Spleen (tissue), 7 donors: ENCODE measurements at regions not wholly inside any gene's neighbourhood (a gene's known extent, or its start where the extent isn't known, plus 50 kb on each side); places are given as distances from the start of the nearest gene placed in this dataset.

Experiments used
- CTCF ChIP-seq, 11 experiments: fragments of 200-600 bp in 7 of 11; fragments of 450-650 bp in 4 of 11; sonication (generic) in 4 of 11; IDR thresholded peaks in 8 of 11; conservative IDR thresholded peaks in 3 of 11; 1 replicate in 7 of 11; 2 replicates in 4 of 11; pipeline versions ENCODE4 v1.4.0 to v1.8.0; 2016 to 2021; ENCODE audit warnings: antibody characterized with exemption in 11 of 11, inconsistent platforms in 4 of 11, mild to moderate bottlenecking in 1 of 11
- POLR2A ChIP-seq, 3 donors: fragments of 450-650 bp; IDR thresholded peaks; one replicate each; pipeline ENCODE4 v1.5.1; 2017; ENCODE audit warnings: antibody characterized with exemption in 3 of 3, mild to moderate bottlenecking in 1 of 3
- POLR2AphosphoS5 ChIP-seq, 3 donors: sonication (generic); formaldehyde crosslinking; IDR thresholded peaks; one replicate each; pipeline ENCODE4 v1.5.1; 2017; ENCODE audit warnings: antibody characterized with exemption in 3 of 3
- donor health status: DM: no; HTN: no; CAD: no; lungs with moderate emphysema.
- donor health status: DM: no; HTN: no; CAD: no.
- donor health status: DM: no; HTN: no; CAD: no.

GRCh38 chr1:82820816-82821215 is 1020.1 kb downstream of the ADGRL2 start:
- no peak for TF ChIP-seq CTCF (IDR thresholded peaks at IDR 0.05 in 8 of 11, conservative IDR thresholded peaks at IDR 0.05 in 3 of 11)
- TF ChIP-seq POLR2AphosphoS5 (IDR thresholded peaks at IDR 0.05), result no peak
- TF ChIP-seq POLR2A (IDR thresholded peaks at IDR 0.05), result no peak
